ENCODE measurements at regions not wholly inside any gene's neighbourhood (a gene's known extent, or its start where the extent isn't known, plus 50 kb on each side); places are given as distances from the start of the nearest gene placed in this dataset.

DNA sequence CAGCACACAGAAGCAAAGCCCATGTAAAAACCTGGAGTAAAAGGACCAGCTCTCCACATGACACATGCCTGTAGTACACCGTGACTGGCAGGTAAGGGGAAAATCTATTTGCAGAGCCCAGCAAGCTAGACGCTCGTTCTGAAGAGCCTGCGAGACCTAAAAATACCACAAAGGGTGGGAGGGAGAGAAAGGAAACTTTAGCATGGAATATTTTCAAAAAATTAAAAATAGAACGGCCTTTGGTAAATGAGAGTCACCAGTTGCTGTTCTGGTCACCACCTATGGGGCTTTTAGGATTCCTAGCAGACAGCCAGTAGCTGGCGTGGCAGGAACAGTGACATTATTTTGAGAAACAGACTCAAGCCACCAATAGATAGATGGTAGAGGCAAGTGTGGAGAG, 115.5 kb downstream of the MID1IP1 start:
- TF ChIP-seq POLR2A (IDR thresholded peaks at IDR 0.05) = no peak
- TF ChIP-seq, protein P1, sequence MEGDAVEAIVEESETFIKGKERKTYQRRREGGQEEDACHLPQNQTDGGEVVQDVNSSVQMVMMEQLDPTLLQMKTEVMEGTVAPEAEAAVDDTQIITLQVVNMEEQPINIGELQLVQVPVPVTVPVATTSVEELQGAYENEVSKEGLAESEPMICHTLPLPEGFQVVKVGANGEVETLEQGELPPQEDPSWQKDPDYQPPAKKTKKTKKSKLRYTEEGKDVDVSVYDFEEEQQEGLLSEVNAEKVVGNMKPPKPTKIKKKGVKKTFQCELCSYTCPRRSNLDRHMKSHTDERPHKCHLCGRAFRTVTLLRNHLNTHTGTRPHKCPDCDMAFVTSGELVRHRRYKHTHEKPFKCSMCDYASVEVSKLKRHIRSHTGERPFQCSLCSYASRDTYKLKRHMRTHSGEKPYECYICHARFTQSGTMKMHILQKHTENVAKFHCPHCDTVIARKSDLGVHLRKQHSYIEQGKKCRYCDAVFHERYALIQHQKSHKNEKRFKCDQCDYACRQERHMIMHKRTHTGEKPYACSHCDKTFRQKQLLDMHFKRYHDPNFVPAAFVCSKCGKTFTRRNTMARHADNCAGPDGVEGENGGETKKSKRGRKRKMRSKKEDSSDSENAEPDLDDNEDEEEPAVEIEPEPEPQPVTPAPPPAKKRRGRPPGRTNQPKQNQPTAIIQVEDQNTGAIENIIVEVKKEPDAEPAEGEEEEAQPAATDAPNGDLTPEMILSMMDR (IDR thresholded peaks at IDR 0.05) = no peak

All from transverse colon (tissue), 3 donors.